ENCODE measurements at regions not wholly inside any gene's neighbourhood (a gene's known extent, or its start where the extent isn't known, plus 50 kb on each side); places are given as distances from the start of the nearest gene placed in this dataset.
A peak's percentile ranks its signal among the peaks of the same experiment; 100 is the strongest.

- H3K27me3 ChIP-seq = no peaks in the 10 kb centered on the region
- H3K27ac ChIP-seq (replicated peaks in 1 of 4) = no peak overlapping the region
- H3K9me3 ChIP-seq = no peaks in the 10 kb centered on the region
- peaks cover 5 to 57% (median 49%) of the 10 kb centered on the region in 4 donors for H3K4me1 ChIP-seq
- H3K36me3 ChIP-seq = no peaks in the 10 kb centered on the region
- no peak overlapping the region for H3K4me3 ChIP-seq
- no peak for TF ChIP-seq POLR2AphosphoS5 (IDR thresholded peaks at IDR 0.05)
- no peak for TF ChIP-seq CTCF (IDR thresholded peaks at IDR 0.05)
- TF ChIP-seq POLR2A (IDR thresholded peaks at IDR 0.05; ENCODE audit: low read depth) = no peak
- no peak for TF ChIP-seq EP300 (IDR thresholded peaks at IDR 0.05)
- no peak for DNase-seq (ENCODE audit: extremely low spot score)
- intact Hi-C loops (cut with DNase I) = no loop called here
- WGBS = 93% methylated on average over 1 of the region's 1 CpG
Measured at GRCh38 chr6:21744331-21744730, 150.8 kb downstream of the SOX4 start.

- WGBS = 94% methylated on average over 11 of the region's 11 CpGs
- Histone ChIP-seq H3K27me3 (no peaks in the 10 kb centered on the region), H3K4me3 (no peak overlapping the region), H3K4me1 (peaks cover 1 to 49% (median 37%) of the 10 kb centered on the region in 4 donors), H3K36me3 (no peaks in the 10 kb centered on the region), H3K27ac (replicated peaks in 1 of 4) (no peak overlapping the region), H3K9me3 (no peaks in the 10 kb centered on the region)
- intact Hi-C loops (cut with DNase I) = no loop called here
- TF ChIP-seq EP300 (IDR thresholded peaks at IDR 0.05) = no peak
- no peak for TF ChIP-seq POLR2AphosphoS5 (IDR thresholded peaks at IDR 0.05)
- TF ChIP-seq CTCF (IDR thresholded peaks at IDR 0.05) = no peak
- no peak for TF ChIP-seq POLR2A (IDR thresholded peaks at IDR 0.05; ENCODE audit: low read depth)
- DNase-seq (ENCODE audit: extremely low spot score) = peak; percentile 19
Measured at GRCh38 chr6:21745543-21746337, 152.2 kb downstream of the SOX4 start.

- TF ChIP-seq POLR2AphosphoS5 (IDR thresholded peaks at IDR 0.05) = no peak
- no peak for TF ChIP-seq CTCF (IDR thresholded peaks at IDR 0.05)
- no peak for TF ChIP-seq POLR2A (IDR thresholded peaks at IDR 0.05; ENCODE audit: low read depth)
- TF ChIP-seq EP300 (IDR thresholded peaks at IDR 0.05) = no peak
- 78% methylated on average over 4 of the region's 4 CpGs for WGBS
- peak; percentile 31 for DNase-seq (ENCODE audit: extremely low spot score)
- no peaks in the 10 kb centered on the region for H3K36me3 ChIP-seq
- intact Hi-C loops (cut with DNase I) = no loop called here
- no peaks in the 10 kb centered on the region for H3K27me3 ChIP-seq
- no peak overlapping the region for H3K4me3 ChIP-seq
- peak overlapping the region in 1 of 4 donors; percentile 17 for H3K27ac ChIP-seq (replicated peaks in 1 of 4)
- H3K4me1 ChIP-seq = peaks cover 0 to 36% (median 24%) of the 10 kb centered on the region in 4 donors
- no peaks in the 10 kb centered on the region for H3K9me3 ChIP-seq
Measured at GRCh38 chr6:21747441-21747840, 153.9 kb downstream of the SOX4 start.

GRCh38 chr6:21748343-21749056, 154.9 kb downstream of the SOX4 start:
- no peaks in the 10 kb centered on the region for H3K9me3 ChIP-seq
- no peaks in the 10 kb centered on the region for H3K36me3 ChIP-seq
- no peak overlapping the region for H3K4me3 ChIP-seq
- H3K27me3 ChIP-seq = no peaks in the 10 kb centered on the region
- H3K27ac ChIP-seq (replicated peaks in 1 of 4) = peak overlapping the region in 1 of 4 donors; percentile 17
- intact Hi-C loops (cut with DNase I) = no loop called here
- H3K4me1 ChIP-seq = peaks cover 2 to 37% (median 27%) of the 10 kb centered on the region in 4 donors
- no peak for TF ChIP-seq POLR2A (IDR thresholded peaks at IDR 0.05; ENCODE audit: low read depth)
- TF ChIP-seq CTCF (IDR thresholded peaks at IDR 0.05) = no peak
- no peak for TF ChIP-seq POLR2AphosphoS5 (IDR thresholded peaks at IDR 0.05)
- TF ChIP-seq EP300 (IDR thresholded peaks at IDR 0.05) = no peak
- no peak for DNase-seq (ENCODE audit: extremely low spot score)
- WGBS = 56% methylated on average over 3 of the region's 3 CpGs

Measured in esophagus muscularis mucosa (tissue), 4 donors.